Memory B cell (primary cell): ENCODE measurements at regions not wholly inside any gene's neighbourhood (a gene's known extent, or its start where the extent isn't known, plus 50 kb on each side); places are given as distances from the start of the nearest gene placed in this dataset.

Experiments used
- ATAC-seq: fragments of 150-1000 bp; cut with Tn5 transposase; 2 replicates; pipeline ENCODE4 v1.10.0; 2021; ENCODE audit warnings: low read depth, mild to moderate bottlenecking, moderate library complexity
- DNase-seq, 2 donors: peaks; one replicate each; pipeline ENCODE4 v3.0.0; 2022; ENCODE audit warnings: low spot score in 2 of 2
- H3K27ac Mint-ChIP-seq: one replicate; pipeline ENCODE4 v1.8.0; 2022; ENCODE audit warnings: mild to moderate bottlenecking, moderate library complexity, mixed read lengths
- H3K27me3 Mint-ChIP-seq: one replicate; pipeline ENCODE4 v1.8.0; 2022; ENCODE audit warnings: mixed read lengths
- H3K36me3 Mint-ChIP-seq: one replicate; pipeline ENCODE4 v1.8.0; 2022; ENCODE audit warnings: mild to moderate bottlenecking, mixed read lengths
- H3K4me1 Mint-ChIP-seq: one replicate; pipeline ENCODE4 v1.8.0; 2022; ENCODE audit warnings: mixed read lengths
- H3K4me3 Mint-ChIP-seq: one replicate; pipeline ENCODE4 v1.8.0; 2022; ENCODE audit warnings: mild to moderate bottlenecking, moderate library complexity, mixed read lengths
- H3K9me3 Mint-ChIP-seq: one replicate; pipeline ENCODE4 v1.8.0; 2022; ENCODE audit warnings: mixed read lengths

DNA sequence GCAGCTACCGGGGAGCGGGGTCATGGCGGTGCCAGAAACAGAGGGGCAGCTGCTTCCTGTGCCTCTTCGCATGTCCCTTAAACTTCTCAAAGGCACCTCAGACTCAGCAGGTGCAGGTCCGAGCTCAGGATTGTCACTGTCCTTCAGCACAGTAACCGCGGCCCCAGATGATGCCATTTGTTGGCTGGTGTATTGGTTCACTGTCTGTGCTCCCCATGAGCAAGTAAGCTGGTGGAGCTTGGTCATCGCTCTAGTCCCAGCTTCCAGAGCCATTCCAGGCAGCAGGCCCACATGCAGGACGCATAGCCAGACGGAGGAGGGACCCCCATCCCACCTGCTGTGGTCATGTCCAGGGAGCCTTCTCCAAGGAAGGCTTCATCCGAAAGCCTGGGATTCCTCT lies 154.0 kb upstream of the AJAP1 start:
- DNase-seq (no peak), ATAC-seq (no peak)
- H3K9me3 Mint-ChIP-seq: no peaks in the 10 kb centered on the region
- no peaks in the 10 kb centered on the region for H3K4me1 Mint-ChIP-seq
- H3K4me3 Mint-ChIP-seq: no peak overlapping the region
- no peaks in the 10 kb centered on the region for H3K36me3 Mint-ChIP-seq
- no peak overlapping the region for H3K27ac Mint-ChIP-seq
- H3K27me3 Mint-ChIP-seq: peaks cover 4% of the 10 kb centered on the region

DNA sequence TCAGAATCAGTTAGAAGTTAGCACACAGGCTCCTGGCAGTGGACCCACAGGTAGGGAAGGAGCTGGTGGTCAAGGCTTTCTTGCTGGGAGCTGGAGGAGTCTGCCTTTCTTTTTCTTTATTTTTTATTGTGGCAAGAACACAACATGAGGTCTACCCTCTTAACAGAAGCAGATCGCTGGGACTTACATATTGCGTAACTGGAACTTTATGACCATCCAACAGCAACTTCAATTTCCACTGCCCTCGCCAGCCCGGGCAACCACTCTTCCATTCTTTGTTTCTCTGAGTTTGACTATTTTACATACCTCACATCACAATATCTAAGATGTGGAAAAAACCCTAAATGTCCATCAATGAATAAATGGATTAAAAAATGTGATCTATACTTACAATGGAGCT lies 147.8 kb upstream of the AJAP1 start:
- Mint-ChIP-seq H3K36me3 (no peaks in the 10 kb centered on the region), H3K27me3 (peaks cover 5% of the 10 kb centered on the region), H3K4me3 (no peak overlapping the region), H3K9me3 (no peaks in the 10 kb centered on the region), H3K27ac (no peak overlapping the region), H3K4me1 (no peaks in the 10 kb centered on the region)
- ATAC-seq (no peak), DNase-seq (no peak)

DNA sequence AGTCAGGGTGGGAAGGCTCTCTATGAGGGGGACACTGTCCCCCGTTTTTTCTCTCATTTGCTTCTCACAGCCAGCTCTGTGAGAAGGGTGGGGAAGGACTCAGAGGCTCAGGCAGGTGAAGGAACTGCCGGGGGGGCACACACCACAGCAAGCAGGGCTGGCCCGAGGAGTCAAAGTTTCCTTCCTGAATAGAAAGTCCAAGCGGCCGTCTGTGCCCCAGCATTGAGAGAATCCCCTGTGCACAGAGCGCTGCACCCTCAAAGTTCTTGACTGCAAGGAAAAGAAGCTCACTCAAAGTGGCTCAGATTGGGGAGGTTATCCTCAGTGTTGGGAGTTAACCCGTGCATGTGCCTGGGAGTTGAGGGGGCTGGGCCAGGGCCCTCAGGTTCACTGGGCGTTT lies 145.2 kb upstream of the AJAP1 start:
- no peak for DNase-seq
- Mint-ChIP-seq H3K4me3 (no peak overlapping the region), H3K9me3 (no peaks in the 10 kb centered on the region), H3K36me3 (no peaks in the 10 kb centered on the region), H3K4me1 (no peaks in the 10 kb centered on the region), H3K27me3 (peaks cover 8% of the 10 kb centered on the region), H3K27ac (no peak overlapping the region)
- no peak for ATAC-seq

DNA sequence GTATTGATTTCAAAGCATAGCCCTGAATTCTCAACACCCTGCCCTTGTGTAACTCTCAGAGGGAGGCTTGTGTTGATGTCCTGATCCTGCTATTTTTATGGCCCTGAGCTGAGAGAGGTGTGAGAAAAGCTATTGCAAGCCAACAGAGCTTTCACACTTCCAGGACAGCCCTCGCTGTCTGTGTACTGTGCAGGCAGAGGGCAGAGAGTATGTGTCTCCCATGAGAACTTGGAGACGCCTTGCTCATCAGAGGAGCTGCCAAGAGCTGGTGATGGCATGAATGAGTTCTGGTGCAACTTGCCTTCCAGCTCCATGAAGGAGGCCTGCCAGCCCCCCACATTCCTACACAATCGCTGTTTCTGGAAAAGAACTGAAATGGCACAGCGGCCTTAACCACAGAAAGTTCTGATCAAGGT lies 144.1 kb upstream of the AJAP1 start:
- ATAC-seq (no peak), DNase-seq (no peak)
- peaks cover 5% of the 10 kb centered on the region for H3K9me3 Mint-ChIP-seq
- no peak overlapping the region for H3K27ac Mint-ChIP-seq
- H3K27me3 Mint-ChIP-seq: peaks cover 14% of the 10 kb centered on the region
- H3K36me3 Mint-ChIP-seq: no peaks in the 10 kb centered on the region
- H3K4me3 Mint-ChIP-seq: no peak overlapping the region
- no peaks in the 10 kb centered on the region for H3K4me1 Mint-ChIP-seq

DNA sequence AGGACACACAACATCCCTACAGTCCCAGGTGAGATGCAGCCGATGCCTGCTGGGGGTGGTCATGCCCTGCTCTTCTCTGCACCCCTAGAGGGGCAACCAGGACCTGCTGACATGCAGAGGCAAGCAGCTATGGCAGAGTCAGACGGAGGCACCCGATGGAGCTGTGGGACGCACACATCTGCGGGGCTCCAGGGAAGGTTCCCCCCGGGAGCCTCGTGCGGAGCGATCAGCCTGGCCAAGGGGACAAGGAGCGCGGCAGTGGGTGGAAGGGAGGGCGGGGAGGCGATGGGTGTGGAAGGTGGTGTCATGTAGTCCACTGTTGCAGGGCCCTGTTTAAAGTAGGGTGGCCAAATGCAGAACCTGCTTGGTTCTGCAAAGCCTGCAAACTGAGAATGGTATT lies 143.0 kb upstream of the AJAP1 start:
- H3K27me3 Mint-ChIP-seq: peaks cover 14% of the 10 kb centered on the region

DNA sequence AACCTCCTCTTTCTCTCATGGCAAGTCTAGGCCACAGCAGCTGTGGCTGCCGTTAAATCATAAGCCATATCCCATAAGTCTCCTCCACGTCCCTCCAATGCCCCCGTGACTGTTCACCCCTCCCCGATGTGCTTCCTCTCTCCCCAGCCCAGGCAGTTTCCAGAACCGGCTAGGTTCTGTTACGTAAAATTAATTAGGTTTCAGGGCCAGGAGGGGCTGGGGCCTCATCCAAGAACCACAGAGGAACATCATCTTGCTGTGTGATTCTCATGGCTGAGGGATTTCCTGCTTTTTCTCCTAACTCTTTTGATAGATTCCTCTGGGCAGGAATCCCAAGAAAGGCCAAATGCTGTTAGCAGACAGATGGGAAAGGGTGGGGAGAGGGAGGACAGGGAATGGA lies 141.8 kb upstream of the AJAP1 start:
- Mint-ChIP-seq H3K27ac (no peak overlapping the region), H3K36me3 (no peaks in the 10 kb centered on the region), H3K9me3 (peaks cover 5% of the 10 kb centered on the region), H3K27me3 (peaks cover 16% of the 10 kb centered on the region), H3K4me3 (no peak overlapping the region), H3K4me1 (no peaks in the 10 kb centered on the region)
- no peak for DNase-seq
- no peak for ATAC-seq

More for the DNA sequence above, 143.0 kb upstream of the AJAP1 start:
- no peak overlapping the region for H3K4me3 Mint-ChIP-seq
- H3K9me3 Mint-ChIP-seq: peaks cover 5% of the 10 kb centered on the region
- DNase-seq (no peak), ATAC-seq (no peak)
- no peaks in the 10 kb centered on the region for H3K4me1 Mint-ChIP-seq
- H3K27ac Mint-ChIP-seq: no peak overlapping the region
- H3K36me3 Mint-ChIP-seq: no peaks in the 10 kb centered on the region

DNA sequence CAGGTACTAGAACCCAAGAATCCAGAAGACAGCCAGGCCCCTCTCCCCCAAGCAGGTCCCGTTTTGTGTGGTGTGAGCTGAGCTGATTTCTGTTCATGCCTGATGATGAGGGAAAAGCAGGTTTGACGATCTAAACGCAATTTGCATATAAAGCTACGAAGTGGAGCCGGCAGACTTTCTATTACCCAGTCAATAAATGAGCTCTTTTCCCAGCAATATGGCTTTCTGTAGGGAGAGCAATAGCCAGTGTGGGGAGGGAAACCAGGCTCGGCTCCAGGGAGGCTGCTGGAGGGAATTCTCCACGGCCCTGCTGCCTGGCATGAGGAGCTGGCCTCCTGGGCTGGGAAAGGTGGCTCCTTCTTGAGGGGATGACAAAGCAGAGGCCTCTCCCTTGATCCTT lies 140.7 kb upstream of the AJAP1 start:
- H3K27ac Mint-ChIP-seq: no peak overlapping the region
- H3K27me3 Mint-ChIP-seq: peaks cover 16% of the 10 kb centered on the region
- DNase-seq: no peak
- peaks cover 5% of the 10 kb centered on the region for H3K9me3 Mint-ChIP-seq
- no peak for ATAC-seq
- H3K4me1 Mint-ChIP-seq: no peaks in the 10 kb centered on the region
- no peaks in the 10 kb centered on the region for H3K36me3 Mint-ChIP-seq
- no peak overlapping the region for H3K4me3 Mint-ChIP-seq

DNA sequence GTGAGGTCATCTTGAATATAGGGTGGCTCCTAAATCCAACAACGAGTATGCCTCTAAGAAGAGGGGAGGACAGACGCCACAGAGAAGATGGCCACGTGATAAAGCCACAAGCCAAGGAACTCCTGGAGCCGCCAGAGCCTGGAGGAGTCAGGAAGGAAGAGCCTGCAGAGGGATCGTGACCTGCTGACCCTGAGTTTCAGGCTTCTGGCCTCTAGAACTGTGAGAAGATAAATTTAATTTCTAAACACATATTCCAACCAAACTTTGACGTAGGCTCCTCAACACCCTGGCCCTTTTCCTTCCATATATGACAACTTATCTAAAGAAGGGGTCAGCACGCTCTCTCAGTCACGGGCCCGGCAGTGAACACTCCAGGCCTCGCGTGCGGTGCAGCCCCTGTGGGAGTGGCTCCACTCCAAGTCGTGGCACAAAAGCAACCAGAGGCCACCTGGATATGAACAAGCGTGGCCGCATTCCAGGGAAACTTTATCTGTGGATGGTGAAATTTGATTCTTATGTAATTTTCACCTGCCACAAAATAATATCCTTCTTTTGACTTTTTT lies 138.6 kb upstream of the AJAP1 start:
- H3K27me3 Mint-ChIP-seq: peaks cover 17% of the 10 kb centered on the region
- peaks cover 7% of the 10 kb centered on the region for H3K9me3 Mint-ChIP-seq
- H3K4me1 Mint-ChIP-seq: no peaks in the 10 kb centered on the region
- no peaks in the 10 kb centered on the region for H3K36me3 Mint-ChIP-seq
- no peak for DNase-seq
- no peak for ATAC-seq
- H3K4me3 Mint-ChIP-seq: no peak overlapping the region
- no peak overlapping the region for H3K27ac Mint-ChIP-seq

DNA sequence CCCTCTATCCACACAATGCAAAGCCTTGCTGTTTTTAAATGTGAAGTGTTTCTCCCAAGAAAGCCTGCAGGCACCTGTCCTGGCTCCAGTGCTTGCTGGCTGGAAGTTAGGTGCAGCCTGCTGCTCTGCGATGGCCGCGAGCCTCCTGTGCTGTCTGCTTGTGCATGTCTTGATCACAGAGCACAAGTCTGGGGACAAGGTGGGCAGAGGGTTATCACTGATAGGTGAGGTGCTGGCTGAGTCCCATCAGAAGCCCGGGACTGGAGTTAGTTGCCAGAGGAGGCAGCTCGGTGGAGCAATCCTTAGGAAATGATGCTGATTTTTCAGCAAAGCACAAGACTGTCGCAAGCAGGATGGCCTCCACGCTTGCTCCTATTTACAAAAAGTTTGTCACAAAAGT lies 137.8 kb upstream of the AJAP1 start:
- no peak overlapping the region for H3K27ac Mint-ChIP-seq
- peaks cover 7% of the 10 kb centered on the region for H3K9me3 Mint-ChIP-seq
- DNase-seq: no peak
- H3K36me3 Mint-ChIP-seq: no peaks in the 10 kb centered on the region
- no peaks in the 10 kb centered on the region for H3K4me1 Mint-ChIP-seq
- no peak overlapping the region for H3K4me3 Mint-ChIP-seq
- peaks cover 19% of the 10 kb centered on the region for H3K27me3 Mint-ChIP-seq
- no peak for ATAC-seq

DNA sequence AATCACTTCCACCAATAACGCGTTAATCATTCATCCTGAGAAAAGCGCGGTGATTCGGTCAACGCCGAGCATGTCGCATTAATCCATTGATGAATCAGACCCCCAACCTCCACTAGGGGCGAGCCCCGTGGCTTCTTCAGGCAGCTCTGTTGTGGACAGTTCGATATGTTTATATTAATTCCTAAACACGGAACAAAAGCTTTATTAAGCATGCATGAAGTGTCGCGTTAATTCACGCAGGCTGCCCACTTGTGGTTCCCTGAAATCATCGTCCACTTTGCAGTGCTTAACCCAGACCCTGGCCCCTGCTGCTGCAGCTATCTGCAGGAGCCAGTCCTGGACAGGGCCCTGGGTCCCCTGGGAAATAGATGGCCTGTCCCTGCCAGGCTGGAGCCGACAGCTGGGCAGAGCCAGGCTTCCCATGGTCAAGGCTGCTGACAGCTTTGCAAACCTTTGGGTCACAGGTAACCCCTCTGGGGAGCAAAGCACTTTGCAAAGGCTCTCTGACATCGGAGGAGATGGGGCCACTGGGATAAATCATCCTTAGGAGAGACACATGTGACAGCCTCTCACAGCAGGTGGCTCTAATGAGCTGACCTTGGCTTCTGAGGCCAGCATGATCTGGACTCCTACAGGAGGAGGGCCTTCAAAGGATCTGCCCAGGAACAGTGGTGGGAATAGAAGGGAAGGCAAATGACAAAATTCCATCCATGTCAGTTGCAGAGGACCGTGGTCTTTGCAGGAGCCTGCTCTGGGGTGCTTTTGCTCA lies 137.0 kb upstream of the AJAP1 start:
- no peak for ATAC-seq
- H3K27ac Mint-ChIP-seq: no peak overlapping the region
- H3K36me3 Mint-ChIP-seq: no peaks in the 10 kb centered on the region
- no peaks in the 10 kb centered on the region for H3K4me1 Mint-ChIP-seq
- peaks cover 7% of the 10 kb centered on the region for H3K9me3 Mint-ChIP-seq
- no peak overlapping the region for H3K4me3 Mint-ChIP-seq
- H3K27me3 Mint-ChIP-seq: peaks cover 14% of the 10 kb centered on the region
- DNase-seq: no peak

DNA sequence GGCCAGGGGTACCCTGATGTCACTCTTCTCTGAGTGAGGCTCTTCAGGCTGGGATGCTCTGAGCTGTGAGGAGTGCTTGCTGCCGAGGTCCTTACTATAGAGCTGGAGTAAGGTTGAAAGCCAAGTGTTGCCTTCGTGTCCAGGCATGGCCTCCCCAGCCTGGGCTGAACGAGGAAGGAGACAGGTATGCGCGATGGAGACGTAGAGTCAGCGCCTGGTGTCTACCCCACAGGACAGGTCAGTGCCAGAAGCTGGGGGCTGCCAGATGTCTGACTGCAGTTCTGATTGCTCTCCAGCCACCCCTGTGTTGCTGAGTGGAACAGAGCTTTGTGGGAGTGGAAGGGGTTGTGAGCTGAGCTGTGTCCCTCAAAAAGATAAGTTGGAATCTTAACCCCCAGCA lies 135.8 kb upstream of the AJAP1 start:
- Mint-ChIP-seq H3K27ac (no peak overlapping the region), H3K9me3 (peaks cover 7% of the 10 kb centered on the region), H3K4me1 (no peaks in the 10 kb centered on the region), H3K4me3 (no peak overlapping the region), H3K27me3 (peaks cover 14% of the 10 kb centered on the region), H3K36me3 (no peaks in the 10 kb centered on the region)
- ATAC-seq (no peak), DNase-seq (no peak)

DNA sequence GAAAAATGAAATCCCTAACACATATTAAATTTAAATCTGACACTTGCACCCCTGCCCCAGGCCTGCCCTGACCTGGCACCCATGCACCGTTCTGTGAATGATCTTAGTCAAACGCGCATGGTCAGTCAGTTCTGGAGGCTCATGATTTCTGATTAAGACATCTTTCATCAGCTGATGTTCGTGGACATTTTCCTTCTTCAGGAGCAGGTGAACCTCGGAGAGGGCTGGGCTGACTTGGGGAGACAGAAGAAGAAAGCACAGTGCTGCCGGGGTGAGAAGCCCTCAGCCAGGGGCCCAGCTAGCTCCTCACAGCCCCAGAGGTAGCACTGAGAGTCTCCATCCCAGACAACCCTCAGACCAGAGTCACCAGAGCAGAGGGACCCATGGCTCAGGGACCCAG lies 134.5 kb upstream of the AJAP1 start:
- Mint-ChIP-seq H3K4me3 (no peak overlapping the region), H3K27ac (no peak overlapping the region), H3K27me3 (peaks cover 14% of the 10 kb centered on the region), H3K4me1 (no peaks in the 10 kb centered on the region), H3K36me3 (no peaks in the 10 kb centered on the region), H3K9me3 (peaks cover 2% of the 10 kb centered on the region)
- DNase-seq (no peak), ATAC-seq (no peak)

DNA sequence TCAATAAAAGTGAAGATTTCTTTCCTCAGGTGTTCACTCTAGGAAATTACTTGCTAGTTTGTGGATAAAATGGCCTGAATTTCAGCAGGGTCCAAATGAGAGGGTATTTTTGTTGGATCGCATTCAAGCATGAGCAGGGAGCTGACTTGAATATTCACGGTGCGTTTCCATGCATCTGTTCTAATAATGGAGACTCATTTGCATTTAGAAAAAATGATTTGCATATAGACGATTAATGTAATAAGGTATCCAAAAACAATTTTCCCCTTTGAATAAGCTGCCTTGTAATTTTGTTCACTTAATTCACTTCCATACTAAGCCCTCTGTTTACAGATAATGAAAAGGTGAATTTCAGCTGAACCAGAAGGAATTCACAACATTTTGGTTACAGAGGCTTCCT lies 130.9 kb upstream of the AJAP1 start:
- Mint-ChIP-seq H3K27ac (no peak overlapping the region), H3K4me3 (no peak overlapping the region), H3K36me3 (no peaks in the 10 kb centered on the region), H3K27me3 (peaks cover 13% of the 10 kb centered on the region), H3K4me1 (no peaks in the 10 kb centered on the region), H3K9me3 (peaks cover 2% of the 10 kb centered on the region)
- DNase-seq: no peak
- no peak for ATAC-seq

DNA sequence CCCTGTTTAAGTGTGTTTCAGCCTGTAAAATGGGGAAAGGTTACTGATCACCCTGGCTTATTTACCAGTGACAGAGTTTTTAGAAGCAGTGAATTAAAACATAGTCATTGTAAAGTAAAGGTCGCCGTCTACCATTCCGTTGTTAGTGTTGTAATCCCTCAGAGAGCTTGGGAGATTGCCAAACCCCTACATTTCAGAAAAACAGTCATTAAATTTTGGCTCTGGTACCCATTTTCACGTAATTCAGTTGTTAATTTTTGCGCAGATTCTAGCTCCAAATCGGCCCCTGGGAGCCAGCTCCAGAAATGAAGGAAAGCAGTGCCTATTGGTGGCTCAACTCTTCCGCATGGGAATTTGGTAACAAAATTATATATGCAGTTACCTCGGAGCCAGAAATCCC lies 127.7 kb upstream of the AJAP1 start:
- DNase-seq: no peak
- no peaks in the 10 kb centered on the region for H3K9me3 Mint-ChIP-seq
- no peak overlapping the region for H3K4me3 Mint-ChIP-seq
- H3K27ac Mint-ChIP-seq: no peak overlapping the region
- no peak for ATAC-seq
- H3K36me3 Mint-ChIP-seq: no peaks in the 10 kb centered on the region
- H3K27me3 Mint-ChIP-seq: peaks cover 10% of the 10 kb centered on the region
- H3K4me1 Mint-ChIP-seq: no peaks in the 10 kb centered on the region

DNA sequence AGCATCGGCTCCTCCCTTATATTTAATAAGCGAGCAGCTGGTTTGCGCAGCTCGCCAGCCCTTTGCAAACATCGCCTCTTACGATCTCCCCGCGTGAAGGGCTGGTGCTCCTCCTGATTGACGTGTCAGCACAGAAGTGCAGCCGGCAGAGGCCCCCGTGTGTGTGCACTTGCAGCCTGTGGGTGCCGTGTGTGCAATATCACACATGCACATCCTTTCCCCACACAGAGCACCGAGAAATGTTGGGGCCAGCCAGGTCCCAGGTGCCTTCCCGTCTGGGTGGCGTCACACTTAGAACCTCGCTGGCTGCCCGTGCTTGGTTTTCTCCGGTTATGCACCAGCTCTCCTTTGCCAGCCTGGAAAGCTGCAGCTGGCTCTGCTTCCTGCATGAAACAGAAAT lies 126.6 kb upstream of the AJAP1 start:
- H3K36me3 Mint-ChIP-seq: no peaks in the 10 kb centered on the region
- no peaks in the 10 kb centered on the region for H3K4me1 Mint-ChIP-seq
- H3K27me3 Mint-ChIP-seq: peaks cover 12% of the 10 kb centered on the region

More for the DNA sequence above, 126.6 kb upstream of the AJAP1 start:
- ATAC-seq (no peak), DNase-seq (no peak)
- H3K4me3 Mint-ChIP-seq: no peak overlapping the region
- no peaks in the 10 kb centered on the region for H3K9me3 Mint-ChIP-seq
- H3K27ac Mint-ChIP-seq: no peak overlapping the region
